C1 segment of cervical spinal cord (tissue), 14 donors: ENCODE measurements at regions not wholly inside any gene's neighbourhood (a gene's known extent, or its start where the extent isn't known, plus 50 kb on each side); places are given as distances from the start of the nearest gene placed in this dataset.

Experiments used
- DNase-seq, 14 donors: peaks; one replicate each; lab custom pipeline; 2025; lab: John Stamatoyannopoulos, UW

DNA sequence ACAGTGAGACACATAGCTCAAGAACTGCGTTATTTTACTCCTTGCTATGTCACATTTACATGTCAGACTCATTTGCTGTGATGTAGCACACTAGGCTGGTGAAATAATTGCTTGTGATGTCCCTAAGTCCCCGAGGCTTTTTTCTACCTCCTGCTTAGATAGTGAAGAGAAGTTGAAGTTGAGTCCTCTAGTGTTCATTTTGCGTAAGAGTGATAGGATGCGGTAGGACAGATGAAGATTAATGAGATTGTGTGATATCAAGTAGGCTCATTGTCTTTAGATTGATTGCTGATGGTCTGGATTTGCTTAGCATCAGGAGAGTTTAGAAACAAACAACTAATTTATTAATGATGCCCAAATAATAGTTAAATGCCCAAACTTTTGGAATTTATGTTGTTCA, 173.6 kb upstream of the NUDT6 start:
- DNase-seq = no peak

DNA sequence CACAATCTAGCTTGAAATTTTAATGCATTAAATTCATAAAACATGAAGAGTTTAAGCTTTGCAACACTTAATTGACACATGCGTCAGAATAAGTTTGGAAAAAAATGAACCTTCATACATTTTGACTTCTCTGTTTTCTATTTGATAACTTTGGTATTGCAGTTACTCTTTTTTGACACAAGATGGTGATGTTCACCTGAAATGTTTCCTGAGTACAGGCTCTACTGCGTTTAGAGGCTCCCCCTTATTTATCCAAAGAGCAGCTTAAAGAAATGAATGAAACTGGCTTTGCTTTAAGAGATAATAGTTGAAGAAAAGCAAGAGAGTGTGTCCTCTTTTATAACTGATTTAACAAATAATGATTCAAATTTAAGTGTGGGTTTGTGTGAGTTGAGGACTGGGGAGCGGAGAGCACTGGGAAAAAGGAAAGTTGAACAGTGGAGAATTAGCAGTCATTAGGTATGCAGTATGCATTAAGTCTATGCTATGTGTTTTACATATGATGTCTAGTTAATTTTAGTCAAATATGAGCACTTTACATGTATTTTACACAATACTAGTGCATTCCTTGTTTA, 180.6 kb upstream of the NUDT6 start:
- no peak for DNase-seq

DNA sequence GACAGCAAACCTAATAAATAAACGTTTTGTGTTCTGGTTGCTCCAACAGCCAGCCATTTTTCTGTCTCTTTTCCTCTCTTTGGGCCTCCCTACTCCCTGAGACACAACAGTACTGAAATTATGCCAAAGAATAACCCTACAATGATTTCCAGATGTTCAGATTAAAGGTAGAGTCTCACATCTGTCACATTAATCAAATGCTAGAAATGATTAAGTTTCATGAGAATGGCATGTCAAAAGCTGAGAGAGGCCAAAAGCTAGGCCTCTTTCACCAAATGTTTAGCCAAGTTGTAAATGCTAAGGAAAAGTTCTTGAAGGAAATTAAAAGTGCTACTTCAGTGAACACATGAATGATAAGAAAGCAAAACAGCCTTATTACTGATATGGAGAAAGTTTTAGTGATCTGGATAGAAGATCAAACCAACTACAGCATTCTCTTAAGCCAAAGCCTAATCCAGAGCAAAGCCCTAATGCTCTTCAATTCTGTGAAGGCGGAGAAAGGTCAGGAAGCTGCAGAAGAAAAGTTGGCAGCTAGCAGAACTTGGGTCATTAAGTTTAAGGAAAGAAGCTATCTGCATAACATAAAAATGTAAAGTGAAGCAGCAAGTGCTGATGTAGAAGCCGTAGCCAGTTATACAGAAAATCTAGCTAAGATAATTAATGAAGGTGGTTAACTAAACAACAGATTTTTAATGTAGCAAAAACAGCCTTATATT, 182.1 kb upstream of the NUDT6 start:
- DNase-seq = no peak

DNA sequence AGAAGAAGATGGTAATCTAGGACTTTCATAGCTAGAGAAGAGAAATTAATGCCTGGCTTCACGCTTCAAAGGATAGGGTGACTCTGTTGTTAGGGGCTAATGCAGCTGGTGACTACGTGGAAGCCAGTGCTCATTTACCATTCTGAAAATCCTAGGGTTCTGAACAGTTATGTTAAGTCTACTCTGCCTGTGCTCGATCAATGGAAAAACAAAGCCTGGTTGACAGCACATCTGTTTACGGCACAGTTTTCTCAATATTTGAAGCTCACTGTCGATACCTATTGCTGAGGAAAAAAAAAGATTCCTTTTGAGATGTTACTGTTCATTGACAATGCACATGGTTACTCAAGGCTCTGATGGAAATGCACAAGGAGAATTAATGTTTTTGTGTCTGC, 182.6 kb upstream of the NUDT6 start:
- no peak for DNase-seq

DNA sequence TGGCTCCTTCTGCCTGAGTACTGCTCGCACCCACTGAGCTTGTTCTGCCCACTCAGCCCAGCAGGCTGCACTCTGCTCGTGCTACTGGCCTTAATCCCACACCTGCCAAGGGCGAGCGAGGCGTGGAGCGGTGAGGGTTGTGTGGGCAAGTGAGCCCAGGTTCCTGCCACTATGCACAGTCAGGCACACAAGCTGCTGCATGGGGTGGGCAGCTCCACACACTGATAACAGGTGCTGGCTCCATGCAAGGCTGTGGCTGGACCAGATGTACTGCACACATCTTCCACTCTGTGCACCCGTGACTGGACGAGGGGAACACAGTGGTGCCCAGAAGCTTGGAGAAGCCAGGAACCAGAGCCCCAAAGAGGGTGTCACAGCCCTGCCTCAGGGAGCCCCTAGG, 184.3 kb upstream of the NUDT6 start:
- no peak for DNase-seq

DNA sequence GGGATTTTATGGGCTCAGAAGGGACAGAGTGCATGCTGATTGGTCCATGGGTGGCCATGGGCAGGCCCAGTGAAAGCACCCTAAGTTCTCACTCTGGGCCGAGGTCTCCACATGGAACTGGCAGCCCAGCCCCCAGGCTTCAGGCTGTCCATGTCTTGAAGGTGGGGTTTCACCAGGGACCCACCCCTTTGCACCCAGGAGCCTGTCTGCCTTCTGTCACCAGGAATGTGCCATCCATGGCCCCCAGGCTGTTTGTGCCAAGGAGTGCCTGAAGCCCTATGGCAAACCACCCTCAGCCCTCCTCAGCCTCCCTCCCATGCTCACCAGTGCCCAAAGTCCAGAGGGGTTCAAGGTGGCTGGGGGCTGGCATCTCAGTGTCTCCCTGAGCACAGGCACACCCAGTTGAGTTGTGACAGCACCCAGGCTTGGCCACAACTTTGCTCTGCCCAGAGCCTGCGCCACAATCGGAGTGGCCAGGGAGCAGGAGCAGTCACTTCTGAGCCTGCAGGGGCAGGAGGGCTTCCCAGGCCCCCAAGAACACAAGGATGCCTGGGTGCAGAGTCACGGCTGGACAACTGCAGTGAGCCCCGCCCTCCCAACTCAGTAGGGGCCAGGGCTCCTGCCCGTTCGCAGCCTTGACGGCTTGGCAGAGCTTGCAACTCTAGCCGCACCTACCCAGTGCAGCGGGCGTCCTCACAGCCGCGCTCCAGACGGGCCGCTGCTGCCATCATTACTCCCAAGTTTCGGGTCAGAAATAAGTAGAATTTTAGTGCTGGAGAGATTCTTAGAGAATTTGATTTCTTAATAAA, 185.3 kb upstream of the NUDT6 start:
- no peak for DNase-seq

DNA sequence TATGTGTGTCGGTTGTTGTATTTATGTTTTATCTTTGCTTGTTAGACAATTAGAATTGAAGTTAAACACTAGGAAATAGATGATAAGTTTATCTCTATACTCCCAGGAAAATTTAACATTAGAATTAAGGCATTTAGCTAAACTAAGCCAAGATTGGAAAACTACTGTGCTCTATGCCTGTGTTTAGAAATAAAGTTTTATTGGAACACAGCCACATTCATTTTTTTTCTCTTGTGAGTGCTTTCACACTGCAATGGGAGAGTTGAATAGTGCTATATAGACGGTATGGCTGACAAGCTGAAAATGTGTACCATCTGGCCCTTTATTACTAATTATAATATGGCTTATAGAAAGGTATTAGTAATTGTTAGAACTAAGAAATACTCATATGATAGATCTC, 186.7 kb upstream of the NUDT6 start:
- no peak for DNase-seq

DNA sequence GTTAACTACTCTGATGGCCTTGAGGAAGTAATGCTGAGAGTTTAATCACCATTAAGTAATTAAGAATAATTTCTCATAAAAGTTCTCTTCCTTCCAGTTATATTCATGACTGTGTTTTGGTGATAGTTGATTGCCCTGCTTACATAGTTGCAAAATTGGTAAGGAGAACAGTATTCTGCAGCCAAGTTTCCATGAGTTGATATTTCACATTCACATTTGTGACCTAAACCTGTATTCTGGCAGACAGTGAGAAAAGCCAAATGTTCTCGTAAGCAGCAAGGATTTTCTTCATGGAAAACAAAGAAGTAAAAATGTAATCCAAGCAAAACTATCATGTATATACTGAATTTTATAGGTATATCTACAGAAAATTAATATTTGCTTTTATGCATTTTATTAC, 187.8 kb upstream of the NUDT6 start:
- no peak for DNase-seq

DNA sequence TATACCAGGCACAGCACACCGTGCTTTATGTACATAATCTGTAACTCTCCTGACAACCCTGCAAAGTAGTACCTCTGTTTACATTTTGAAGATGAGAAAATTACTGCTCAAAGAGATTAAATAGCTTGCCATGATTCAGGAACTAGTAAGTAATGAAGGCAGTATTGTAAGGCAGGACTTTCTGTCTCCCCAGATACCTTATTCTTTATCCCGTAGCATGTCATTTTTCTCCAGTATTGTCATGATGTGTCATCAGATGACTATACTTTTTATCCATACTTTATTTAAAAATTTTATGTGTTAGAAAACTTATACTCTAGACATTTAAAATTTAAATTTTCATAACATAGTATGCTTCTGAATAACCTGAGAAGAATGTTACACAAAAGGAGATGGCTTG, 188.3 kb upstream of the NUDT6 start:
- DNase-seq = no peak

DNA sequence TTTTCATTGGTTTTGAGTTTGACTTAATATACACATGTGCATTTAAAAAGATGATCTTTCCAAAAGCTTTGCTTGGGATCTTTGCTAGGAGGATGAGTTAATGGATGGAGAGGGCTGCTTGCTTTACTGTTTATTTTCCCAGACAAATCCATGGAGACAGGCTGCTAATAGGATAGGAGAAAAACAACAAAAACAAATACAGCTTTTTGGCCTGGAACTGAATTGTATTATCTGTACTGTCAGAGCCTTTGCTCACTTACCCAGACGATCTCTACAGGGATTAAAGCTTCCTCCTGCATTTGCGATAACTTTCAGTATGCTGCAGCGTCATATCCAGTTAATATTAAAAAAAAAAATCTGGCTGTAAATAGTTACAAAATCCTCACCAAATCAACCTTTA, 190.8 kb upstream of the NUDT6 start:
- DNase-seq = no peak

DNA sequence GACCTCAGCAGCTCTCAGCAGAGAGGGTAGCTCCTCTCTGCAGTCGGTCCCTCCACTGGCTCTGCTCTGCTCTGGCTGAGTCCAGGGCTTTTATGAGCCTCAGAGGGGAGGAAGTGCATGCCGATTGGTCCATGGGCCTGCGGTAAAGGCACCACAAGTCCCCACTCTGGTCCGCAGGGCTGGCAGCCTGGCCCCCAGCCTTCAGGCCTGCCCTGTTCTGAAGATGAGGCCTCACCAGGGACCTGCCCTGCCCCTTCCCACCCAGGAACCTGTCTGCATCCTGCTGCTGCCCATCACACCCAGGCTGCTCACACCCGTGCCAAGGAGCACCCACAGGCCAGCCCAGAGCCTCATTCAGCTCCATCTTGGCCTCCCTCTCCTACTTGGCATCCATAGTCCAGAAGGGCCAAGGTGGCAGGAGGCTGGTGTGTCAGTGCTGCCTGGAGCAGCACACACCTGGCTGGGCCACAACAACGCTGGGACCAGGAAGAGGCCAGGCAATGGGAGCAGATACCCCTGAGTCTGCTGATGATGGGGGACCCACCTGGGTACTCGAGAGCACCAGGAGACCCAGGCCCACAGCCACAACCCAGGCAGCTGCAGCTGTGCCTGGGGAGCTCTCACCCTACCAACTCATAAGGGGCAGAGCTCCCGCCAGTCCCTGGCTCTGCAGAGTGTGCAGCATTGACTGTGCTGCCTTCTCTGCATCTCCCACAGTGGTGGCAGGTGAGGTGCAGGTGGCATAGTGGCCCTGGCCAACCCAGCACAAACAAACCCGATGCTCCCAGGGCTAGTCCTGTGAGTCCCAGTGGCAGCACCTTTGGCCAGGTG, 191.9 kb upstream of the NUDT6 start:
- DNase-seq = no peak

DNA sequence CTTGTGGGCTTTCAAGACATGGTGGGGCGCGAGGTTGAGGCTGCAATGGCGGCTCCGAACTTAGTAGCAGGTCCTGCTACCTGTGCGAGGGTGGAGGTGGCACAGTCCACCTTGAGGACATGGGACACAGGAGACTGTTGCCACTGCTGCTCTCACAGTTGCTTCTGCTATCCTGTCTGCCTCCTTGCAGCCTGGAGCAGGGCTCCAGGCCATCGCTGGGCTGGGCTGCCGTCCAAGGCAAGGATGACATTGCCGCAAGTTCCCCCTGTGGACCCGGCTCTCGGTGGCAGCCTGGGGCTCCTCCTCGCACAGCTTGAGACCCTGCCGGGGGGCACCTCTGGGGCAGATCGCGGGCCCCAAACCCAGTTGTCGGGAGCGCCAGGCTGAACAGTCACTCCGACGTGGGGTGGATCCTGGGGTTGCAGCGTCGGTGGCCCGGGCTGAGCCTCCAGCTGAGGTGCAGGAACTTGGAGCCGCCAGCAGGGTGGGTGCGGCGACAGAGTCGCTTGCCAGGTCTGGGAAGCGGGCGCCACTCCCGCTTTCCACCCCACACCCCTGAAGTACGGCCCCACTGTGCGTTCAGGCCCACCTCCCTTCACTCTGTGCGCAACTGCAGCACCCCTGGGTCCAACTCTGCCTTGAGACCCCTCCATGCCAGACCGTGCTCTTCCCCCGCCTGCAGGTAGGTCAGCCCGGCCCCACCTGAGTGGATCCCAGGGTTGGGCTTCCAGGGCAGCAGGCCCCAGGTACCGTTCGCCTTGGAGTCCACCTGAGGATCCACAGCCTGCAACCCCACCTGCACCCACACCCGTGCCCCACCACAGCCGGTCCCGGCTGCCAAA, 192.7 kb upstream of the NUDT6 start:
- no peak for DNase-seq

DNA sequence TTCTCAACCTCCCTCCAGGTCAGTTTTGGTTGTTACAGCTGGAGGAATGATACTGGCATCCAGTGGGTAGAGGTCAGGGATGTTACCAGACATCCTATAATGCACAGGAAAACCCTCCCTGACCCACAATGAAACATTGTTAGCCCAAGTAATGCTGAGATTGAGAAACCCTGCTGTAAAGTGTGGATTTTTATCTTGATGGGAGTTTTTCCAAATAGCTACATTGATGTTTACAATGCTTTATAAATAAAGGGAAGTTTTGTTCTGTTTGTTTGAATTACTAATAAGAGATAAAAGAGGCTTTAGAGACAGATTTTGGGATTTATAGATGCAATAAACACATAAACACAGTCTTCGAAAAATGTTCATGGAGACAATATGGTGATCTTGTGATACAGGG, 194.0 kb upstream of the NUDT6 start:
- DNase-seq = no peak

DNA sequence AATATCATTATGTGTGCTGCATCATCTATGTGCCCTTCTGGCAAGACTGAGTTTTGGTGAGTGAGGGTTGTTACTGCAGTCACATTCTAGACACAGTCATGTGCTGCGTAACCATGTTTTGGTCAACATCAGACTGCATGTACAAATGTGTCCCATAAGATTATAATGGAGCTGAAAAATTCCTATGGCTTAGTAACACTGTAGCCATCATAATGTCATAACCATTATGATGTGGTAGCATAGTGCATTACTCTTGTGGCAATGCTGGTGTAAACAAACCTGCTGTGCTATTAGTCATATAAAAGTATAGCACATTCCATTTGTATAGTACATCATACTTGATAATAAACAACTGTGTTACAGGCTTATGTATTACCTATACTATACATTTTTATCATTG, 198.1 kb upstream of the NUDT6 start:
- no peak for DNase-seq

DNA sequence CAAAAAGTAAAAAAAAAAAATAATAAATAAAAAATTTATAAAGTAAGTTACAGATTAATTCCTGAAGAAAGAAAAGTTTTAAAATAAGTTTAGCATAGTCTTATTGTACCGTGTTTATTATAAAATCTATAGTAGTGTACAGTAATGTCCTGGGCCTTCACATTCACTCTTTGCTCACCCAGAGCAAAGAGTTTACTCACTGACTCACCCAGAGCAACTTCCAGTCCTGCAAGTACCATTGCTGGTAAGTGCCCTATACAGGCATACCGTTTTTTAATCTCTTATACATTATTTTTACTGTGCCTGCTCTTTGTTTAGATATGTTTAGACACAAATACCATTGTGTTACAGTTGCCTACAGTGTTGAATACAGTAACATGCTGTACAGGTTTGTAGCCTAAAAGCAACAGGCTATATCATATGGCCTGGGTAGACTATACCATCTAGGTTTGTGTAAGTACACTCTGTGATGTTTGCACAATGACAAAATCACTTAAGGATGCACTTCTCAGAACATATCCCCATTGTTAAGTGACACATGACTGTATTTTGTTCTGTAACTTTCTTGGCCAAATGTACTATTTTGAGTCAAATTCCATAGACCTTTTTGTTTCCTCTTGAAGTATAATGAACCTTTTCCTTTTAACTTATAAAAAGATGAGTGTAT, 199.0 kb upstream of the NUDT6 start:
- DNase-seq = no peak

DNA sequence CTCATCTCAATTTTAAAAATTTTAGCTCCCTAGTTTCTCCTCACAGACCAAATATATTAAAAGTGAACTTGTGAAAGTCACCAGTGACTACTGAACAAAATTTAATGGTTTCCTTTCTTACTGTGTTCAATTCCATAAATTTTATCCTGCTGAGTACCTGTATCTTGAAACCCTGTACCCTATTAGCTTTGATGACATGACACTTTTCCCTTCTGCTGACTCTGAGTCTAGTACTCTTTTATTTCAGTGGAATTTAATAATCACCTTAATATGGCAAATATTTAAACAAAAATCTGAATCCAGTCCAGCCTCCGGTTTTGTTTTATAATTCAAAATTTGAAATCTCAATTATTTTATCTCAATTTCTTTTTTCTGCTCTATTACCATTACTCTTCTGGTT, 203.1 kb upstream of the NUDT6 start:
- no peak for DNase-seq

DNA sequence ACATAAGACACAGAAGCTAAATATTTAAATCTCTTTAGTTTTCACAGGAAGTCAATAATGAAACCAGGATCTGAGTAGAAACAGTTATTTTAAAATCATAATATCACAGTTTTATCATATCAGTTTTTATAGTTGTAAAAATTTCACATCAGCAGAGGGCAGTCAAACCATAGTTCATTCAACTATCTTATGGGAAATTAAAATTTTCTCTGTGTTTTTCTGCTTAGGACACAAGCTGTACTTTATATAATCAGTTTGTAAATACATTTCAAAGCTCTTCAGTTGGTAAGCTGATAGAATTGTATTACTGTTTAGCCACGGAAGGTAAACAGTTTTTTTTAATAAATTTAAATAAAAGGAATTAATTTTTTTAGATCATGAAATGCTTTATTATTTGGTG, 204.8 kb upstream of the NUDT6 start:
- no peak for DNase-seq

DNA sequence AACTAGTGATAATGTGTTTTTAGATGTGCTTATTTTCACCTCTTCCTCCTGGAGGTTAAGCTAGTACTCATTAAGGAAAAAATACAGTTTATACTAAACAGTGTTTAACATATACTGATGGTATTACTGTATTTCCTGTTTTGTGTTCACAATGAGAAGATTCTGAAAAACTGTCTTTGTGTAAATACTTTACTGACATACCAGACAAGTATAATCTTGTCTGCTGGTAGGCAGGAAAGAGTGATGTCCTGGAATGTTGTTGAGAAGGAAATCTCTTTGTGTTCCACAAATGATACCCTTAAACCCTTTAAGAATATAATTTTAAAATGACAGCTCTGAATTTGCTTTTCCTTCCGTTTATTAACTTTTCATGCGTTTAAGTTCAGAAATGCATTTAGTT, 205.5 kb upstream of the NUDT6 start:
- DNase-seq = no peak

DNA sequence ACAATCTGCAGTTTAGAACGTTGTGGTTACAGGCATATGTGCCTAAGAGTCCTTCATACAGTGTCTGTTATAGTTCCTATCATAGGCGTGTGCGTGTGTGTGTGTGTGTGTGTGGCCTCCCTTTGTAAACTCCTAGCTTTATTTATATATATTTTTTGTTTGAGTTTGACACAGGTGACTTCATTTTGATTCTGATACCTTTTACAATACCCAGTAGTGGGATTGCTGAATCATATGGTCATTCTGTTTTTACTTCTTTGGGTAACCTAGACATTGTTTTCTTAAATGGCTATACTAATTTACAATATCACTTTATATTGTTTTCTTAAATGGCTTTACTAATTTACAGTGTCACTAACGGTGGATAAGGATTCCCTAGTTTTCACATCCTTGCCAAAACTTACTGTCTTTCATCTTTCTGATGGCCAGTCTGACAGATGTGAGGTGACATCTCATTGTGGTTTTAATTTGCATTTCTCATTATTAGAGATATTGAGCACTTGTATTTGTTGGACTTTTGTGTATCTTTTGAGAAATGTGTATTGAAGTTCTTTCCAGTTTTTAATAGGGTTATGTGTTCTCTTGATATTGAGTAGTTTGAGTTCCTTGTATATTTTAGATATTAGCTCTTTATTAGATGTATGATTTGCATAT, 211.1 kb upstream of the NUDT6 start:
- DNase-seq = no peak

DNA sequence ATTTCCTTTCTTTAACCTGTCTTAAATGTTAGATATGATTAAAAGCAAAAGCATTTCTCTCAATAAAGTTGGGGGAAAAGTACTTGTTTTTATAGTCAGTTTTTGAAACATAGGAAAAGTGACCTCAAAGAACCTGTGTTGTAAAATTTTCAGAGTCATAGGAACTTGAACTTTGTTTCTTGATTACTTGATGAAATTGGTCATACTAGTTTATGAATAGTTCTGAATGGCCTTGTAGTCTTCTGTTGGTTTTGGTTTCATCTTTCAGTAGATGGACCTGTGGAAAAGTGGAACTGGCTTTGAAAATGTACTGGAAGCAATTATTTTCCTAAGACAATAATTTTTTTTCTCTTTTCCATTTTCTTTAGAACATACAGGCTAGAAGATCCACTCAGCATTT, 222.2 kb upstream of the NUDT6 start:
- no peak for DNase-seq
